ENCODE measurements at regions not wholly inside any gene's neighbourhood (a gene's known extent, or its start where the extent isn't known, plus 50 kb on each side); places are given as distances from the start of the nearest gene placed in this dataset.
"Not testable (repeated sequence)": the region's sequence is repeated elsewhere in the genome, so short reads cannot be mapped to it uniquely, and the experiment has no call there.

- Histone ChIP-seq H3K9me3 (ENCODE audit: control insufficient read depth in 3 of 3, low read length in 3 of 3) (no peaks in the 10 kb centered on the region), H3K36me3 (ENCODE audit: control insufficient read depth in 3 of 3, insufficient read depth in 3 of 3, low read length in 3 of 3) (no peaks in the 10 kb centered on the region), H3K27ac (ENCODE audit: low read depth, low read length) (no peak overlapping the region), H3K27me3 (ENCODE audit: control insufficient read depth in 3 of 3, insufficient read depth in 3 of 3, low read length in 3 of 3) (no peaks in the 10 kb centered on the region), H3K9ac (ENCODE audit: low read depth in 1 of 3, low read length in 3 of 3) (no peak overlapping the region), H3K4me1 (ENCODE audit: control insufficient read depth in 3 of 3, insufficient read depth in 3 of 3, low read length in 3 of 3) (peaks cover 3 to 8% (median 5%) of the 10 kb centered on the region in 3 donors), H3K4me3 (ENCODE audit: low read length in 3 of 3) (no peak overlapping the region)
These were observed 351.0 kb upstream of the PSMD7 start for GRCh38 chr16:73945631-73946030.

GRCh38 chr16:73943184-73943583 lies 353.4 kb upstream of the PSMD7 start:
- not testable (repeated sequence) for H3K27ac ChIP-seq (ENCODE audit: low read depth, low read length); H3K4me1 ChIP-seq (ENCODE audit: control insufficient read depth in 3 of 3, insufficient read depth in 3 of 3, low read length in 3 of 3); H3K4me3 ChIP-seq (ENCODE audit: low read length in 3 of 3); H3K36me3 ChIP-seq (ENCODE audit: control insufficient read depth in 3 of 3, insufficient read depth in 3 of 3, low read length in 3 of 3); H3K27me3 ChIP-seq (ENCODE audit: control insufficient read depth in 3 of 3, insufficient read depth in 3 of 3, low read length in 3 of 3); H3K9me3 ChIP-seq (ENCODE audit: control insufficient read depth in 3 of 3, low read length in 3 of 3); H3K9ac ChIP-seq (ENCODE audit: low read depth in 1 of 3, low read length in 3 of 3)

- H3K9me3 ChIP-seq (ENCODE audit: control insufficient read depth in 3 of 3, low read length in 3 of 3); H3K27ac ChIP-seq (ENCODE audit: low read depth, low read length); H3K27me3 ChIP-seq (ENCODE audit: control insufficient read depth in 3 of 3, insufficient read depth in 3 of 3, low read length in 3 of 3); H3K36me3 ChIP-seq (ENCODE audit: control insufficient read depth in 3 of 3, insufficient read depth in 3 of 3, low read length in 3 of 3); H3K9ac ChIP-seq (ENCODE audit: low read depth in 1 of 3, low read length in 3 of 3); H3K4me1 ChIP-seq (ENCODE audit: control insufficient read depth in 3 of 3, insufficient read depth in 3 of 3, low read length in 3 of 3); H3K4me3 ChIP-seq (ENCODE audit: low read length in 3 of 3): not testable (repeated sequence)
These were observed 355.8 kb upstream of the PSMD7 start for GRCh38 chr16:73940786-73941185.

GRCh38 chr16:73923951-73924350 lies 372.7 kb upstream of the PSMD7 start:
- H3K27me3 ChIP-seq (ENCODE audit: control insufficient read depth in 3 of 3, insufficient read depth in 3 of 3, low read length in 3 of 3): peaks cover 0 to 3% (median 0%) of the 10 kb centered on the region in 3 donors
- H3K9me3 ChIP-seq (ENCODE audit: control insufficient read depth in 3 of 3, low read length in 3 of 3): peaks cover 0 to 6% (median 0%) of the 10 kb centered on the region in 3 donors
- H3K4me1 ChIP-seq (ENCODE audit: control insufficient read depth in 3 of 3, insufficient read depth in 3 of 3, low read length in 3 of 3): no peaks in the 10 kb centered on the region
- H3K4me3 ChIP-seq (ENCODE audit: low read length in 3 of 3): no peak overlapping the region
- H3K9ac ChIP-seq (ENCODE audit: low read depth in 1 of 3, low read length in 3 of 3): no peak overlapping the region
- H3K36me3 ChIP-seq (ENCODE audit: control insufficient read depth in 3 of 3, insufficient read depth in 3 of 3, low read length in 3 of 3): no peaks in the 10 kb centered on the region
- no peak overlapping the region for H3K27ac ChIP-seq (ENCODE audit: low read depth, low read length)

- Histone ChIP-seq H3K9ac (ENCODE audit: low read depth in 1 of 3, low read length in 3 of 3) (no peak overlapping the region), H3K4me3 (ENCODE audit: low read length in 3 of 3) (no peak overlapping the region), H3K9me3 (ENCODE audit: control insufficient read depth in 3 of 3, low read length in 3 of 3) (peaks cover 0 to under 1% (median 0%) of the 10 kb centered on the region in 3 donors), H3K27me3 (ENCODE audit: control insufficient read depth in 3 of 3, insufficient read depth in 3 of 3, low read length in 3 of 3) (peaks cover 0 to 3% (median 0%) of the 10 kb centered on the region in 3 donors), H3K36me3 (ENCODE audit: control insufficient read depth in 3 of 3, insufficient read depth in 3 of 3, low read length in 3 of 3) (no peaks in the 10 kb centered on the region), H3K27ac (ENCODE audit: low read depth, low read length) (no peak overlapping the region), H3K4me1 (ENCODE audit: control insufficient read depth in 3 of 3, insufficient read depth in 3 of 3, low read length in 3 of 3) (no peaks in the 10 kb centered on the region)
These were observed 375.3 kb upstream of the PSMD7 start for GRCh38 chr16:73921295-73921694.

GRCh38 chr16:73916829-73917594 lies 379.6 kb upstream of the PSMD7 start:
- Histone ChIP-seq H3K4me1 (ENCODE audit: control insufficient read depth in 3 of 3, insufficient read depth in 3 of 3, low read length in 3 of 3) (peaks cover 0 to 7% (median 0%) of the 10 kb centered on the region in 3 donors), H3K4me3 (ENCODE audit: low read length in 3 of 3) (no peak overlapping the region), H3K9ac (ENCODE audit: low read depth in 1 of 3, low read length in 3 of 3) (no peak overlapping the region), H3K27me3 (ENCODE audit: control insufficient read depth in 3 of 3, insufficient read depth in 3 of 3, low read length in 3 of 3) (peaks cover 0 to 4% (median 3%) of the 10 kb centered on the region in 3 donors), H3K9me3 (ENCODE audit: control insufficient read depth in 3 of 3, low read length in 3 of 3) (no peaks in the 10 kb centered on the region), H3K27ac (ENCODE audit: low read depth, low read length) (no peak overlapping the region), H3K36me3 (ENCODE audit: control insufficient read depth in 3 of 3, insufficient read depth in 3 of 3, low read length in 3 of 3) (no peaks in the 10 kb centered on the region)

- Histone ChIP-seq H3K27me3 (ENCODE audit: control insufficient read depth in 3 of 3, insufficient read depth in 3 of 3, low read length in 3 of 3) (peaks cover 0 to 4% (median 0%) of the 10 kb centered on the region in 3 donors), H3K4me3 (ENCODE audit: low read length in 3 of 3) (no peak overlapping the region), H3K9me3 (ENCODE audit: control insufficient read depth in 3 of 3, low read length in 3 of 3) (no peaks in the 10 kb centered on the region), H3K27ac (ENCODE audit: low read depth, low read length) (no peak overlapping the region), H3K36me3 (ENCODE audit: control insufficient read depth in 3 of 3, insufficient read depth in 3 of 3, low read length in 3 of 3) (no peaks in the 10 kb centered on the region), H3K4me1 (ENCODE audit: control insufficient read depth in 3 of 3, insufficient read depth in 3 of 3, low read length in 3 of 3) (peaks cover 0 to 7% (median 0%) of the 10 kb centered on the region in 3 donors), H3K9ac (ENCODE audit: low read depth in 1 of 3, low read length in 3 of 3) (no peak overlapping the region)
These were observed 380.7 kb upstream of the PSMD7 start for GRCh38 chr16:73915935-73916334.

- Histone ChIP-seq H3K27ac (ENCODE audit: low read depth, low read length) (no peak overlapping the region), H3K4me1 (ENCODE audit: control insufficient read depth in 3 of 3, insufficient read depth in 3 of 3, low read length in 3 of 3) (peaks cover 0 to 7% (median 0%) of the 10 kb centered on the region in 3 donors), H3K4me3 (ENCODE audit: low read length in 3 of 3) (no peak overlapping the region), H3K9ac (ENCODE audit: low read depth in 1 of 3, low read length in 3 of 3) (no peak overlapping the region), H3K27me3 (ENCODE audit: control insufficient read depth in 3 of 3, insufficient read depth in 3 of 3, low read length in 3 of 3) (peaks cover 0 to 4% (median 0%) of the 10 kb centered on the region in 3 donors), H3K36me3 (ENCODE audit: control insufficient read depth in 3 of 3, insufficient read depth in 3 of 3, low read length in 3 of 3) (no peaks in the 10 kb centered on the region), H3K9me3 (ENCODE audit: control insufficient read depth in 3 of 3, low read length in 3 of 3) (no peaks in the 10 kb centered on the region)
These were observed 381.5 kb upstream of the PSMD7 start for GRCh38 chr16:73915140-73915539.

- H3K36me3 ChIP-seq (ENCODE audit: control insufficient read depth in 3 of 3, insufficient read depth in 3 of 3, low read length in 3 of 3): no peaks in the 10 kb centered on the region
- H3K4me3 ChIP-seq (ENCODE audit: low read length in 3 of 3): no peak overlapping the region
- no peak overlapping the region for H3K27ac ChIP-seq (ENCODE audit: low read depth, low read length)
- no peaks in the 10 kb centered on the region for H3K9me3 ChIP-seq (ENCODE audit: control insufficient read depth in 3 of 3, low read length in 3 of 3)
- H3K4me1 ChIP-seq (ENCODE audit: control insufficient read depth in 3 of 3, insufficient read depth in 3 of 3, low read length in 3 of 3): peaks cover 0 to 7% (median 0%) of the 10 kb centered on the region in 3 donors
- H3K9ac ChIP-seq (ENCODE audit: low read depth in 1 of 3, low read length in 3 of 3): no peak overlapping the region
- peaks cover 0 to 4% (median 0%) of the 10 kb centered on the region in 3 donors for H3K27me3 ChIP-seq (ENCODE audit: control insufficient read depth in 3 of 3, insufficient read depth in 3 of 3, low read length in 3 of 3)
These were observed 383.8 kb upstream of the PSMD7 start for GRCh38 chr16:73912850-73913249.

- Histone ChIP-seq H3K27ac (ENCODE audit: low read depth, low read length) (no peak overlapping the region), H3K36me3 (ENCODE audit: control insufficient read depth in 3 of 3, insufficient read depth in 3 of 3, low read length in 3 of 3) (no peaks in the 10 kb centered on the region), H3K9me3 (ENCODE audit: control insufficient read depth in 3 of 3, low read length in 3 of 3) (no peaks in the 10 kb centered on the region), H3K4me1 (ENCODE audit: control insufficient read depth in 3 of 3, insufficient read depth in 3 of 3, low read length in 3 of 3) (peaks cover 0 to 7% (median 0%) of the 10 kb centered on the region in 3 donors), H3K4me3 (ENCODE audit: low read length in 3 of 3) (no peak overlapping the region), H3K27me3 (ENCODE audit: control insufficient read depth in 3 of 3, insufficient read depth in 3 of 3, low read length in 3 of 3) (peaks cover 0 to 4% (median 0%) of the 10 kb centered on the region in 3 donors), H3K9ac (ENCODE audit: low read depth in 1 of 3, low read length in 3 of 3) (no peak overlapping the region)
These were observed 384.3 kb upstream of the PSMD7 start for GRCh38 chr16:73912281-73912680.

All from skeletal muscle tissue (tissue), 3 donors.